ENCODE measurements at regions not wholly inside any gene's neighbourhood (a gene's known extent, or its start where the extent isn't known, plus 50 kb on each side); places are given as distances from the start of the nearest gene placed in this dataset.

GRCh38 chr15:70182858-70183695, 85.4 kb upstream of the TLE3 start:
- TF ChIP-seq POLR2A (IDR thresholded peaks at IDR 0.05; ENCODE audit: low read depth) (no peak), CTCF (IDR thresholded peaks at IDR 0.05) (no peak), POLR2AphosphoS5 (IDR thresholded peaks at IDR 0.05) (no peak), EP300 (IDR thresholded peaks at IDR 0.05) (no peak)
